ENCODE measurements at regions not wholly inside any gene's neighbourhood (a gene's known extent, or its start where the extent isn't known, plus 50 kb on each side); places are given as distances from the start of the nearest gene placed in this dataset.

GRCh38 chr11:54927704-54928103 is 221.1 kb downstream of the OR4A5 start:
- TF ChIP-seq CTCF (IDR thresholded peaks at IDR 0.05) (no peak), POLR2A (IDR thresholded peaks at IDR 0.05) (no peak)

Measured in Peyer's patch (tissue), 4 donors.